ENCODE measurements at regions not wholly inside any gene's neighbourhood (a gene's known extent, or its start where the extent isn't known, plus 50 kb on each side); places are given as distances from the start of the nearest gene placed in this dataset.

DNA sequence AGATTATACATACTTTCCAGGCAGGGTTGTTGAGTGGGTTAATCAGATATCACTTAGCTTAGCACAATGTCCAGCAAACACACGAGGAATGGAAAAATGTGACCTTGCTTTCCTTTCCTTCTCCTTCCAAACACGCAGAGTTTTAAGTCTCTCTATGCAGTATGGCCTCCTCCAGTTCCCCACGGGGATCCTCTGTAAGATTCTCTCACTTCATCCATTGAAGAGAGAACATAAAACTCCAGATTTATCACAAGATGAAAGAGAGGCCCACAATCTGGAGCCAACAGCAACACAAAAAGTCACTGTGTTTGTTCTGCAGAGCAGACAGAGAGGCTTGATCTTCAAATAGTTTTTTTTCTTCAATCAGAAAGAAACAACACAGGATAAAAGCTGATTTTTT, 336.8 kb upstream of the CLNK start:
- H3K27ac ChIP-seq = no peak overlapping the region
- H3K4me1 ChIP-seq = no peaks in the 10 kb centered on the region
- no peak overlapping the region for H3K4me2 ChIP-seq (ENCODE audit: low read length)
- no peaks in the 10 kb centered on the region for H3K9me3 ChIP-seq (ENCODE audit: control insufficient read depth, low read length)
- H3K36me3 ChIP-seq (ENCODE audit: control insufficient read depth, insufficient read depth, low read length) = no peaks in the 10 kb centered on the region
- H3K9ac ChIP-seq = no peak overlapping the region
- no peaks in the 10 kb centered on the region for H3K27me3 ChIP-seq (ENCODE audit: control insufficient read depth, insufficient read depth, low read length)
- no peak overlapping the region for H3K4me3 ChIP-seq (ENCODE audit: low read depth, low read length)
- TF ChIP-seq, protein P1, sequence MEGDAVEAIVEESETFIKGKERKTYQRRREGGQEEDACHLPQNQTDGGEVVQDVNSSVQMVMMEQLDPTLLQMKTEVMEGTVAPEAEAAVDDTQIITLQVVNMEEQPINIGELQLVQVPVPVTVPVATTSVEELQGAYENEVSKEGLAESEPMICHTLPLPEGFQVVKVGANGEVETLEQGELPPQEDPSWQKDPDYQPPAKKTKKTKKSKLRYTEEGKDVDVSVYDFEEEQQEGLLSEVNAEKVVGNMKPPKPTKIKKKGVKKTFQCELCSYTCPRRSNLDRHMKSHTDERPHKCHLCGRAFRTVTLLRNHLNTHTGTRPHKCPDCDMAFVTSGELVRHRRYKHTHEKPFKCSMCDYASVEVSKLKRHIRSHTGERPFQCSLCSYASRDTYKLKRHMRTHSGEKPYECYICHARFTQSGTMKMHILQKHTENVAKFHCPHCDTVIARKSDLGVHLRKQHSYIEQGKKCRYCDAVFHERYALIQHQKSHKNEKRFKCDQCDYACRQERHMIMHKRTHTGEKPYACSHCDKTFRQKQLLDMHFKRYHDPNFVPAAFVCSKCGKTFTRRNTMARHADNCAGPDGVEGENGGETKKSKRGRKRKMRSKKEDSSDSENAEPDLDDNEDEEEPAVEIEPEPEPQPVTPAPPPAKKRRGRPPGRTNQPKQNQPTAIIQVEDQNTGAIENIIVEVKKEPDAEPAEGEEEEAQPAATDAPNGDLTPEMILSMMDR (IDR thresholded peaks at IDR 0.05) = no peak
- H2AFZ ChIP-seq = no peak overlapping the region
- no peaks in the 10 kb centered on the region for H3K79me2 ChIP-seq

DNA sequence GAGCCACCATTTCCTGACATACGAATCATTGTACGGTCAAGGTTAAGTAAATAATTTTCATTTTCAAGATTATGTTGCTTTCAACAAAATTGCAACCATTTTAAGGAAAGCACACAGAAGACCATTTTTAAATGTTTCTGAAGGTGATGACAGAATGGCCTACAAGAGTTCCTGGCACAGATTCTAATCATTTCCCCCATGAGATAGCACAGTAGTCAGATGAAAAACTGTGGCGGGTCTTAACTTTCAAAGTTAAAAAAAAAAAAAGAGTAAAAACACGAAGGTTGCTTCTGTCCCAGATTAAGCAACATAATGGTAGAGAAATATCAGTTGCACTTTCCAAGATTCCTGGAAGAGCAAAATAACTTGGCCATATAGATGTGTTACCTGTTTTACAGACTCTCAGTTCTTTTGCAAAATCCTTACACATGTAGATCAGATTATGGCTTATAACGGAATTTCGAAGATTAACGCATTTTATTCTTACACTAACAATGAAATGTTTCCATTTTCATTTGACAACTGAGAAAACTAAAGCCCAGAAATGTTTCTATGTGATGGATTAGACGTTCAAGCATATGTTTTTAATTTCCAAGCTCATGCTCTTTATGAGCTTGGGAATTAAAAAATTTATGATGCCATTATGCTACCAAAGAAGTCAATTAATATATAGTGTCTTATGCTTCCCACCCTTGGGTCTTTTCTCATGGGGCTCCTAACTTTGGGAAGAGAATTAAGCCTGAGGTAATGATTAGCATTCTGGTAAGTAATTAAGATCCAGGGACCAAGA, 335.1 kb upstream of the CLNK start:
- H3K9ac ChIP-seq = no peak overlapping the region
- no peak overlapping the region for H3K4me2 ChIP-seq (ENCODE audit: low read length)
- H3K4me3 ChIP-seq (ENCODE audit: low read depth, low read length) = no peak overlapping the region
- TF ChIP-seq, protein P1 (IDR thresholded peaks at IDR 0.05) = no peak
- H3K36me3 ChIP-seq (ENCODE audit: control insufficient read depth, insufficient read depth, low read length) = no peaks in the 10 kb centered on the region
- no peaks in the 10 kb centered on the region for H3K9me3 ChIP-seq (ENCODE audit: control insufficient read depth, low read length)
- no peak overlapping the region for H2AFZ ChIP-seq
- H3K27ac ChIP-seq = no peak overlapping the region
- no peaks in the 10 kb centered on the region for H3K4me1 ChIP-seq
- no peaks in the 10 kb centered on the region for H3K79me2 ChIP-seq
- H3K27me3 ChIP-seq (ENCODE audit: control insufficient read depth, insufficient read depth, low read length) = no peaks in the 10 kb centered on the region

DNA sequence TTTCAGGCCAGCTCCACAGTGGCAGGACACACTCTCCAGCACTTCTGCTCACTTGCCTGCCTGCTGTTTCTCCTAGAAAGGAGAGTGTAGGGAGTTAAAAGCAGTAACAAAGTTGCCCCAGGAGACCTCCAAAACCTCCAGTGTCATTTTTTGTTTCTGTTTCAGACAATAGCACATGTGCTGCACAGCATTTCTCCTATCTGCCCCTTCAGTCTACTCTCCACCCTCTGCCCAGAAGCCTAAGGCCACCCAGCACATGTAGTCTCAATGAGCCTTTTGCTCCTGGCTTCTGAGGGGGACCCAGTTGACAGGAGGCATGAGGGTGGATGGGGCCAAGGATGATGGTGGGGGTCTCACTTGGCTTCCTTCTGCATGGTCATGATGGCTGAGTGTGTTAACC, 329.6 kb upstream of the CLNK start:
- H3K9ac ChIP-seq = no peak overlapping the region
- TF ChIP-seq, protein P1 (IDR thresholded peaks at IDR 0.05) = no peak
- no peaks in the 10 kb centered on the region for H3K27me3 ChIP-seq (ENCODE audit: control insufficient read depth, insufficient read depth, low read length)
- no peaks in the 10 kb centered on the region for H3K9me3 ChIP-seq (ENCODE audit: control insufficient read depth, low read length)
- no peak overlapping the region for H3K27ac ChIP-seq
- no peaks in the 10 kb centered on the region for H3K4me1 ChIP-seq
- H3K79me2 ChIP-seq = no peaks in the 10 kb centered on the region
- no peak overlapping the region for H2AFZ ChIP-seq
- H3K36me3 ChIP-seq (ENCODE audit: control insufficient read depth, insufficient read depth, low read length) = no peaks in the 10 kb centered on the region
- no peak overlapping the region for H3K4me2 ChIP-seq (ENCODE audit: low read length)
- no peak overlapping the region for H3K4me3 ChIP-seq (ENCODE audit: low read depth, low read length)

DNA sequence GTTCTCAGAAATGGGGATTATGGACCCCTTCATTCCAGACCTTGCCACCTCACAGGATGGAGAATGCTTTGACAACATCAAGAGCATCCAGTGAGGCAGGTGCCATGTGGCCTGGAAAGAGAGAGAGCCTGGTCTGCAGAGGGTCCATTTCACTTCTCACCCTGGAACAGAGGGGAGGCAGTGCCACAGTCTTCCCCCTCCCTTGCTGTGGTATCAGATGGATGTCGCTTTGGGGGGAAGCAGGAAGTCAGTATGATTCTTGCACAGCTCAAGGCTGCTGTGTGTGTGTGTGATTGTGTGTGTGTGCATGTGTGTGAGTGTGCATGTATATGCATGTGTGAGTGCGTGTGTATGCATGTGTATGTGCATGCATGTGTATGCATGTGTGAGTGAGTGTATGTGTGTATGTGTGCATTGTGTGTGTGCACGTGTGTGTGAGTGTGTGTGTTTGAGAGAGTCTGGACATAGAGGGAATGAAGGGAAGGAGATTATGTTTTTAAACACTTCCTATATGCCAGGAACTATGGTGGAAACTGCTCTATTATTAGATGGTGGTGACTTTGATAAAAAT, 328.6 kb upstream of the CLNK start:
- Histone ChIP-seq H3K27ac (no peak overlapping the region), H3K9me3 (ENCODE audit: control insufficient read depth, low read length) (no peaks in the 10 kb centered on the region), H3K27me3 (ENCODE audit: control insufficient read depth, insufficient read depth, low read length) (no peaks in the 10 kb centered on the region), H3K9ac (no peak overlapping the region), H2AFZ (no peak overlapping the region), H3K36me3 (ENCODE audit: control insufficient read depth, insufficient read depth, low read length) (no peaks in the 10 kb centered on the region), H3K4me3 (ENCODE audit: low read depth, low read length) (no peak overlapping the region), H3K4me1 (no peaks in the 10 kb centered on the region), H3K4me2 (ENCODE audit: low read length) (no peak overlapping the region), H3K79me2 (no peaks in the 10 kb centered on the region)
- TF ChIP-seq, protein P1 (IDR thresholded peaks at IDR 0.05) = no peak

DNA sequence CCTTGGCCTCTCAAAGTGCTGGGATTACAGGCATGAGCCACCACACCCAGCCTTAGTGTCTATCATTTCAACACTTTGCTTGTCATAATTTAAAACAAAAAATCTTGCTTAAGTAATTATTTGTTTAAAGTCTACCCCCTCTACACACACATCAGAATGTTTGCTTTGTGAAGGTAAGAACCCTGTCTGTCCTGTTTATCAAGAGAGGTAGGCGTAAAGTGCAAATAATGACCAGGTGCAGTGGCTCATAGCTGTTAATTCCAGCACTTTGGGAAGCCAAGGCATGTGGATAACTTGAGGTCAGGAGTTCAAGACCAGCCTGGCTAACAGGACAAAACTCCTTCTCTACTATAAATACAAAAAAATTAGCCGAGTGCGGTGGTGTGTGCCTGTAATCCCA, 326.7 kb upstream of the CLNK start:
- Histone ChIP-seq H3K79me2 (no peaks in the 10 kb centered on the region), H3K4me2 (ENCODE audit: low read length) (no peak overlapping the region), H3K9me3 (ENCODE audit: control insufficient read depth, low read length) (no peaks in the 10 kb centered on the region), H3K27me3 (ENCODE audit: control insufficient read depth, insufficient read depth, low read length) (no peaks in the 10 kb centered on the region), H3K4me3 (ENCODE audit: low read depth, low read length) (no peak overlapping the region), H3K36me3 (ENCODE audit: control insufficient read depth, insufficient read depth, low read length) (no peaks in the 10 kb centered on the region), H2AFZ (no peak overlapping the region), H3K9ac (no peak overlapping the region), H3K4me1 (no peaks in the 10 kb centered on the region), H3K27ac (no peak overlapping the region)
- TF ChIP-seq, protein P1 (IDR thresholded peaks at IDR 0.05) = no peak
